Muscle layer of colon (tissue), 2 donors: ENCODE measurements at regions not wholly inside any gene's neighbourhood (a gene's known extent, or its start where the extent isn't known, plus 50 kb on each side); places are given as distances from the start of the nearest gene placed in this dataset.

ENCODE experiments used
- H3K27ac ChIP-seq: one replicate; pipeline ENCODE4 v1.7.0; 2013; ENCODE audit warnings: low read depth, mild to moderate bottlenecking, low read length, moderate library complexity
- H3K27me3 ChIP-seq, 2 donors: one replicate each; pipeline ENCODE4 v1.7.0; 2013; ENCODE audit warnings: low read length in 2 of 2, mild to moderate bottlenecking in 2 of 2; ENCODE audit not compliant: insufficient read depth in 2 of 2, control insufficient read depth in 1 of 2
- H3K36me3 ChIP-seq: one replicate; pipeline ENCODE4 v1.7.0; 2013; ENCODE audit warnings: mild to moderate bottlenecking, low read length; ENCODE audit not compliant: insufficient read depth
- H3K4me1 ChIP-seq: one replicate; pipeline ENCODE4 v1.7.0; 2013; ENCODE audit warnings: mild to moderate bottlenecking, low read length; ENCODE audit not compliant: insufficient read depth
- H3K4me3 ChIP-seq, 2 donors: one replicate each; pipeline ENCODE4 v1.7.0; 2013; ENCODE audit warnings: low read length in 2 of 2, low read depth in 1 of 2, mild to moderate bottlenecking in 1 of 2, moderate library complexity in 1 of 2
- H3K9ac ChIP-seq: one replicate; pipeline ENCODE4 v1.7.0; 2013; ENCODE audit warnings: low read length
- H3K9me3 ChIP-seq: one replicate; pipeline ENCODE4 v1.7.0; 2013; ENCODE audit warnings: mild to moderate bottlenecking, low read length
- donor health status: abdominal sarcoma.
- donor health status: Adenocarcinoma of cecum.

DNA sequence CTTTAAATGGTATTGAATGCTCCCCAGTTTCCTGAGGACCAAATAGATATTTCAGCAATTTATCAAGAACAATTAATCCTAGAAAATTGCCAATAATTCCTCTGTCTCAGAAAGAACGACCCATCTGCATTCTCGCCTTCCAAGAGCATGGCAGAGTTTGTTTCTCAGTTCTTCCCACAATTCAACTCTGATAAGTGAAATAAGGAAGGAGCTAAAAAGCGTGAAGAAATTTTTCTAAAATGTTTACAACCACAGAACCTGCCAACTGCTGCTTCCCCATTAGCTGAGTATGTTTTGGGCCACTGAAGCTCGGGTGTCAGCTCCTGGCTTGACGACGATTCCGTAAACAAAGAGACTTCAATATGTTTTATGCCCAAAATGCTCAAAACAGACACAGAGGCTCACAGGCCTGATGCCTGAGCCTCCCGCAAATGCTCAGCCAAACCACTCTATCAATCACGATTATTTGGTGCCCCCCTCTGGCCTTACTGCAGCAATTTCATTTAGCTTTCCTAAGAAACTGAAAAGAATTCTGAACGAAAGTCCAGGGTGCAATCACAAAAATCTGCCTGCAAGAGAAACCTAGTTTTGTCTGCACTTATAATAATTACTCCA is 259.2 kb upstream of the CCDC54 start:
- H3K27ac ChIP-seq, result no peak overlapping the region

GRCh38 chr3:107124885-107125284 is 252.4 kb upstream of the CCDC54 start:
- Histone ChIP-seq H3K4me1 (no peaks in the 10 kb centered on the region), H3K27me3 (no peaks in the 10 kb centered on the region), H3K36me3 (no peaks in the 10 kb centered on the region), H3K4me3 (no peak overlapping the region), H3K9me3 (no peaks in the 10 kb centered on the region), H3K27ac (no peak overlapping the region), H3K9ac (no peak overlapping the region)

More for the DNA sequence above, 259.2 kb upstream of the CCDC54 start:
- no peaks in the 10 kb centered on the region for H3K36me3 ChIP-seq
- no peaks in the 10 kb centered on the region for H3K9me3 ChIP-seq
- H3K4me1 ChIP-seq, result no peaks in the 10 kb centered on the region
- H3K27me3 ChIP-seq, result no peaks in the 10 kb centered on the region
- H3K9ac ChIP-seq, result no peak overlapping the region
- no peak overlapping the region for H3K4me3 ChIP-seq

DNA sequence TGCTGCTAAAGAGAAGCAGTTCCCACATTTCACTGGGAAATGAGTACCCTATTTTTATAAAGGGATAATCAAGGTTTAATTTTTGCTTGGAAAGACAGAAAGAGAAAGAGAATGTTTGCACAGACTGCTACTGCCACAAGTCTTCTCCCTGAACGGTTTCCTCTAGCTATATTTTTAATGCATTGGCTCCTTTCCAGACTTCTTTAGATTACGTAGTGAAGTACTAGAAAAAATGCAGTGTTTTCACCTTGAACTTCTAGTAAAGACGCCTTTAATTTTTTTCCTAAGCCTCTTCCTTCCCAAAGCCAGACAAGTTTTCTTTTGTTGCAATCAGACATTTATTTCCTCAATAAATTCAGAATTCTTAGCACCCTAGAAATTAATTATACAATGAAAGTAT is 248.3 kb upstream of the CCDC54 start:
- no peak overlapping the region for H3K9ac ChIP-seq
- H3K4me1 ChIP-seq, result no peaks in the 10 kb centered on the region
- H3K4me3 ChIP-seq, result no peak overlapping the region
- no peaks in the 10 kb centered on the region for H3K27me3 ChIP-seq
- no peaks in the 10 kb centered on the region for H3K9me3 ChIP-seq
- H3K36me3 ChIP-seq, result no peaks in the 10 kb centered on the region
- no peak overlapping the region for H3K27ac ChIP-seq

DNA sequence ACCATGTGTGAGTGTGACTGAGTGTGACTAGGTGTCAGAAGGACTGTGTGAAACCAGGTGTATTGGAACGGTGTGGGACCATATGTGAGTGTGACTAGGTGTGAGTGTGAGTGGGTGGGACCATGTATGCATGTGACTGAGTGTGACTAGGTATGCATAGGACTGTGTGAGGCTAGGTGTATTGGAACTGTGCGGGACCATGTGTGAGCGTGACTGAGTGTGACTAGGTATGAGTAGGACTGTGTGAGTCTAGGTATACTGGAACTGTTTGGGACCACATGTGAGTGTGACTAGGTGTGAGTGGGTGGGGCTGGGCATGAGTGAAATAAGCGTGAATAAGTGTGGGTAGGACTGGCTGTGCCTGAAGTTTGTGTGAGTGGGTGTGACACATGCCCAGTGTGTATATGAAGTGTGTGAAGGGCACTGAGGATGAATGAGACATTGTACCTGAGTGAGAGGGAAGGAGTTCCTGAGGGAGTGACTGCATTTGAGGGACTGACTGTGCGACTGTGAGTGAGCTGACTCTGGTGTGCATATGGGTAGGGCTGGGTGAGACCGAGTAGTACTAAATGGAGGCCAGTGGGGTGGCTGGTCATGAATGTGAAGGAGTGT is 247.0 kb upstream of the CCDC54 start:
- Histone ChIP-seq H3K27ac (no peak overlapping the region), H3K27me3 (no peaks in the 10 kb centered on the region), H3K9ac (no peak overlapping the region), H3K36me3 (no peaks in the 10 kb centered on the region), H3K4me1 (no peaks in the 10 kb centered on the region), H3K9me3 (no peaks in the 10 kb centered on the region), H3K4me3 (no peak overlapping the region)

DNA sequence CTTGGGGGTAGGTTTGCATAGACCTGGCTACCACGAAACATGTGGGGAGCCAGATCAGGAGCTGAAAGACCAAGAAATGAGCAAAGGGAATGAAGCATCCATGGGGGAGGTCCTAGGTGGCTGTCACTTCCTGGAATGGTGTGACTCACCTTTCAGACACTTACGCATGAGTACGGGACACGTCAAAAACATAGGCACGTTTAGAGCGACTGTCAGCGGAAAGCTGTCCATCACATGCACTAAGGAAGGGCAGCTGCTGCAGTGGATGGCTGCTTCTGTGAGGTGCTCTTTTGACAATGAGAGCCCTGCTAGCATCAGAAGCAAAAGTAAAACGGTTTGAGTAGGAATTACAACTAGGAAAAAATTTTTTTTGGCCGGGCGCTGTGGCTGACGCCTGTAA is 244.6 kb upstream of the CCDC54 start:
- no peaks in the 10 kb centered on the region for H3K9me3 ChIP-seq
- H3K9ac ChIP-seq, result no peak overlapping the region
- H3K4me1 ChIP-seq, result no peaks in the 10 kb centered on the region
- no peak overlapping the region for H3K4me3 ChIP-seq
- H3K27me3 ChIP-seq, result no peaks in the 10 kb centered on the region
- no peaks in the 10 kb centered on the region for H3K36me3 ChIP-seq
- no peak overlapping the region for H3K27ac ChIP-seq

DNA sequence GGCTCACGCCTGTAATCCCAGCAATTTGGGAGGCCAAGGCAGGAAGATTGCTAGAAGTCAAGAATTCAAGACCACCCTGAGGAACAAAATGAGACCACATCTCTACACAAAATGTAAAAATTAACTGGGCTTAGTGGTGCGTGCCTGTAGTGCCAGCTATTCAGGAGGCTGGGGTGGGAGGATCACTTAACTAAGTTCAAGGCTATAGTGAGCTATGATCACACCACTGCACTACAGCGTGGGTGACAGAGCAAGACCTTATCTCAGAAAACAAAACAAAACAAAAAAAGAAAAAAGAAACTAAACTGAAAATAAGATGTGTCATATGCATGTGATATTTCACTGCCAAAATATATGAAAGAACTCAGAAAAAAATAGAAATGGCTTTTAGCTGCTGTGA is 243.3 kb upstream of the CCDC54 start:
- H3K4me3 ChIP-seq, result no peak overlapping the region
- H3K27me3 ChIP-seq, result no peaks in the 10 kb centered on the region
- H3K27ac ChIP-seq, result no peak overlapping the region
- no peaks in the 10 kb centered on the region for H3K36me3 ChIP-seq
- no peak overlapping the region for H3K9ac ChIP-seq
- no peaks in the 10 kb centered on the region for H3K9me3 ChIP-seq
- no peaks in the 10 kb centered on the region for H3K4me1 ChIP-seq

DNA sequence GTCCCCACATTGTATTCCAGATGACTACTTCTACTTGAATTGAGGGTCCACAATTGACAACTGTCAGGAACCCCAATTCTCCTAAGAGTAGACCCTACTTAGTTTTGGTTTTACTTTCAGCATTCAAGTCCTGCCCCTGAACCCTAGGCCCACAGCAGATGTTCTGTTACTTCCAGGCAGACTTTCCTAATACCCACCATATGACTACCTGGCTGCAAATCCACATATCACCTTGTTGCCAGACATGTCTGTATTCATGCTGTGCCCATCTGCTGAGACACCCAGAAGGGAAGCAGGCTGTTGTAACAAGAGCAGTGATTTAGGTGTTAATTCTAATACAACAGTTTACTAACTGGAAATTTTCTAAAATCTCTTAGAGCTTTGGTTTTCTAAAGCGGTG is 235.1 kb upstream of the CCDC54 start:
- Histone ChIP-seq H3K4me3 (no peak overlapping the region), H3K36me3 (no peaks in the 10 kb centered on the region), H3K4me1 (no peaks in the 10 kb centered on the region), H3K9ac (no peak overlapping the region), H3K27ac (no peak overlapping the region), H3K9me3 (no peaks in the 10 kb centered on the region), H3K27me3 (no peaks in the 10 kb centered on the region)

DNA sequence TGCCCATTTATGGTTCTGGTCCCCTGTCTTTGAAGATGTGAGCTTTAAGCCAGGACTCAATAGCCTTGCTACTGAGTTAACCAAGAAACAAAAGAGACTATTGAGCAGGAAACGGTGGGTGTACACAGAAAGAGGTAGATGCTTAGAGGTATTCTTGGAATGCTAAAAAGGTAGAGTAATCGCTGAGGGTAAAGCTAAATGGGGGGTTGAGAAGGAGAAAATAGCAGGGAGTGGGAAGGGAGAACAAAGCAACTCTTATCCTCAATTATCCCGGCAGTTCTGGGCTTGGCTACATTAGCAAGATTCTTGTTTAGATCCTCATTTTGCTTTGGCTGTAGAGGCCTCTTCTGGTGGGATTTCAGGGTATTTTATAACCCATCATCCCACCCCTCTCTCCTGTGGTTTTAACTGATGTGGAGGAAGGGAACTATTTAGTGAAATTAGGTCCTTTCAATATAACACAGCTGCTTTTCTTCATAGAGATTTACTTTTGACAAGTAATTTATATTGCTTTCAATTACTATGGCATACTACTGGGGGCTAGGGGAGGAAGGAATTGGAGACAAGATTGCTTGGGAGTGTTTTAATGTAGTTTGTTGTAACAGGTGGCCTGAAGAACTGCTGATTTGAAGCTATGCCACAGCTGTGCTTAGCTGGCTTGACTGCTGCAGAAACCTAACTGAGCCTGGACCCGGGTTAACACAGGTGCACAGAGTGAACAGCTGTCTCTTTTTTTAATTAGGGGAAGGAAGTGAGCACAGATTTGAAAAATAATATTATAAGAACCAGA is 234.3 kb upstream of the CCDC54 start:
- H3K9ac ChIP-seq, result no peak overlapping the region
- no peaks in the 10 kb centered on the region for H3K9me3 ChIP-seq
- no peak overlapping the region for H3K4me3 ChIP-seq
- no peaks in the 10 kb centered on the region for H3K27me3 ChIP-seq
- no peaks in the 10 kb centered on the region for H3K4me1 ChIP-seq
- H3K27ac ChIP-seq, result no peak overlapping the region
- no peaks in the 10 kb centered on the region for H3K36me3 ChIP-seq

DNA sequence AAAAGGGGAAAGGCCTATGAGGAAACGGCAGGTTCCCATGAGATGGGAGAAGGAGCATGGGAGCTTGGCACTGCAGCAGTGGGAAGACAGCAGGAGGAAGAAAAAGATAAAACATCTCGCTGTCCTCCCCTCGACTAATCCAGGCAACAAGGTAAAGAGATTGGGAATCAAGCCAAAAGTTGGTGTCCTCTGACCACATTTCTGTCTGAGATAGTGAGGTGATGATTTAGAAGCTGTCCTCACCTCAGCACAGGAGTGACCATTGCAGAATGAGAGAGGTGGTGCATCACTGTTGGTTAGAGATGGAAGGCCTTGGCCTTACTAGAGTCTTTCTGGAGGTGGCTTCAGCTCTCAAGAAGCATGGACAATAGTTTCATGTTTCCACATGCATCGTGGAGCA is 226.6 kb upstream of the CCDC54 start:
- H3K9me3 ChIP-seq, result no peaks in the 10 kb centered on the region
- no peaks in the 10 kb centered on the region for H3K27me3 ChIP-seq
- H3K4me3 ChIP-seq, result no peak overlapping the region
- no peaks in the 10 kb centered on the region for H3K36me3 ChIP-seq
- no peaks in the 10 kb centered on the region for H3K4me1 ChIP-seq
- H3K9ac ChIP-seq, result no peak overlapping the region
- H3K27ac ChIP-seq, result no peak overlapping the region

DNA sequence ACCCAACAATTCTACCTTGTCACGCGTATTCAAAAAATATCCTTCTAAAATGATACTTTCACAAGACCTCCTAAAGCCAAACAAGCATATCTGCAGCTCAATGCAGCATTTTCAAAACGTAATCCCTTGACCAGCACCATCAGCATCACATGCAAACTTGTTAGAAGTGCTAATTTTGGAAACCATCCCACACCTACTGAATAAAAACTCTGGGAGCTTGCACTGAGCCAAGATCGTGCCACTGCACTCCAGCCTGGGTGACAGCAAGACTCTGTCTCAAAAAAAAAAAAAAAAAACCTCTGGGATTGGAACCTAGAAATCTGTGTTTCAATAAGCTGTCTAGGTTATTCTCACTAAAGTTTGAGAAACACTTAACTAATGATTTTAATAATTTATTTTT is 223.3 kb upstream of the CCDC54 start:
- no peak overlapping the region for H3K4me3 ChIP-seq

DNA sequence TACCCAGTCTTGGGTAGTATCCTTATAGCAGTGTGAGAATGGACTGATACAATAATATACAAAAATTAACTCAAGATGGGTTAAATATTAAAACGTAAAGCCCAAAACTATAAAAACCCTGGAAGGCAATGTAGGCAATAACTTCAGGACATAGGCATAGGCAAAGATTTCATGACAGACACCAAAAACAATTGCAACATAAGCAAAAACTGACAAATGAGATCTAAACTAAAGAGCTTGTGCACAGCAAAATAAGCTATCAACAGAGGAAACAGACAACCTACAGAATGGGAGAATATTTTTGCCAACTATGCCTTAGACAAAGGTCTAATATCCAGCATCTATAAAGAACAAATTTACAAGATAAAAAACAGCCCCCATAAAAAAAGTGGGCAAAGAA is 204.8 kb upstream of the CCDC54 start:
- Histone ChIP-seq H3K36me3 (no peaks in the 10 kb centered on the region), H3K4me1 (no peaks in the 10 kb centered on the region), H3K9me3 (no peaks in the 10 kb centered on the region), H3K27me3 (no peaks in the 10 kb centered on the region), H3K9ac (no peak overlapping the region), H3K4me3 (no peak overlapping the region), H3K27ac (no peak overlapping the region)

More for the DNA sequence above, 223.3 kb upstream of the CCDC54 start:
- Histone ChIP-seq H3K36me3 (no peaks in the 10 kb centered on the region), H3K4me1 (no peaks in the 10 kb centered on the region), H3K9me3 (no peaks in the 10 kb centered on the region), H3K27ac (no peak overlapping the region), H3K9ac (no peak overlapping the region), H3K27me3 (no peaks in the 10 kb centered on the region)
